Left colon (tissue), 2 donors: ENCODE measurements at regions not wholly inside any gene's neighbourhood (a gene's known extent, or its start where the extent isn't known, plus 50 kb on each side); places are given as distances from the start of the nearest gene placed in this dataset.
A peak's percentile ranks its signal among the peaks of the same experiment; 100 is the strongest.

Experiments
- ATAC-seq: fragments of 200-7000 bp; cut with Tn5 transposase; one replicate; pipeline ENCODE4 v1.9.1; 2020; ENCODE audit warnings: mild to moderate bottlenecking, moderate library complexity
- DNase-seq, 2 donors: peaks; one replicate each; pipeline ENCODE4 v3.0.0-alpha.2; 2020
- intact Hi-C, 2 donors: fragments of 100-400 bp; cut with DNase I in 1 of 2; cut with micrococcal nuclease in 1 of 2; formaldehyde crosslinking; loops; one replicate each; pipeline versions ENCODE4 v1.11.2 to v1.14.0; 2022; cut with DNase I, micrococcal nuclease
- donor health status: DM: no; HTN: no; CAD: no.
- donor health status: DM: yes; HTN: yes; CAD: no.

- ATAC-seq (no peak), DNase-seq (no peak)
- intact Hi-C loops, result no loop called here
Measured at GRCh38 chr11:116527180-116527991, 245.4 kb downstream of the BUD13 start.

- intact Hi-C loops, result no loop called here
- DNase-seq (no peak), ATAC-seq (no peak)
Measured at GRCh38 chr11:116525961-116526495, 246.8 kb downstream of the BUD13 start.

GRCh38 chr11:116519499-116519898 is 253.3 kb downstream of the BUD13 start:
- DNase-seq (no peak), ATAC-seq (no peak)
- intact Hi-C loops, result no loop called here

GRCh38 chr11:116518141-116518540 is 254.6 kb downstream of the BUD13 start:
- no peak for DNase-seq
- intact Hi-C loops, result no loop called here
- no peak for ATAC-seq

GRCh38 chr11:116517584-116517983 is 255.2 kb downstream of the BUD13 start:
- ATAC-seq, result no peak
- no peak for DNase-seq
- intact Hi-C loops, result no loop called here

GRCh38 chr11:116517077-116517476 is 255.7 kb downstream of the BUD13 start:
- ATAC-seq (peak; percentile 61), DNase-seq (no peak)
- intact Hi-C loops, result no loop called here

GRCh38 chr11:116515664-116516184 is 257.1 kb downstream of the BUD13 start:
- no peak for ATAC-seq
- peak in 1 of 2 donors; percentile 16 for DNase-seq
- intact Hi-C loops, result no loop called here

- ATAC-seq, result peak; percentile 64
- intact Hi-C loops, result no loop called here
- peak in 1 of 2 donors; percentile 66 for DNase-seq
Measured at GRCh38 chr11:116513894-116514293, 258.9 kb downstream of the BUD13 start.

GRCh38 chr11:116513278-116513823 is 259.4 kb downstream of the BUD13 start:
- DNase-seq (no peak), ATAC-seq (no peak)
- intact Hi-C loops, result no loop called here

- no peak for DNase-seq
- intact Hi-C loops, result no loop called here
- ATAC-seq, result no peak
Measured at GRCh38 chr11:116512841-116513240, 259.9 kb downstream of the BUD13 start.

GRCh38 chr11:116511684-116512083 is 261.1 kb downstream of the BUD13 start:
- ATAC-seq, result no peak
- DNase-seq, result no peak
- intact Hi-C loops, result no loop called here

- ATAC-seq, result no peak
- intact Hi-C loops, result no loop called here
- DNase-seq, result no peak
Measured at GRCh38 chr11:116510886-116511650, 261.7 kb downstream of the BUD13 start.

- no peak for ATAC-seq
- intact Hi-C loops, result no loop called here
Measured at GRCh38 chr11:116510166-116510565, 262.6 kb downstream of the BUD13 start.

GRCh38 chr11:116509551-116509950 is 263.2 kb downstream of the BUD13 start:
- no peak for DNase-seq
- no peak for ATAC-seq
- intact Hi-C loops, result no loop called here

More at GRCh38 chr11:116510166-116510565, 262.6 kb downstream of the BUD13 start:
- DNase-seq, result no peak

GRCh38 chr11:116507849-116508695 is 264.7 kb downstream of the BUD13 start:
- ATAC-seq (no peak), DNase-seq (no peak)
- intact Hi-C loops, result no loop called here

- ATAC-seq (no peak), DNase-seq (no peak)
- intact Hi-C loops, result no loop called here
Measured at GRCh38 chr11:116507016-116507415, 265.8 kb downstream of the BUD13 start.

- DNase-seq (no peak), ATAC-seq (no peak)
- intact Hi-C loops, result no loop called here
Measured at GRCh38 chr11:116506263-116506825, 266.4 kb downstream of the BUD13 start.
